NCI-H2107 (cell line): ENCODE measurements at regions not wholly inside any gene's neighbourhood (a gene's known extent, or its start where the extent isn't known, plus 50 kb on each side); places are given as distances from the start of the nearest gene placed in this dataset.

ENCODE experiments used
- DNase-seq: peaks from one replicate; lab custom pipeline; 2025; lab: John Stamatoyannopoulos, UW

- DNase-seq, result no peak
Measured at GRCh38 chr10:79007421-79008319, 61.1 kb upstream of the ZMIZ1 start.

GRCh38 chr10:79009145-79009544 is 59.6 kb upstream of the ZMIZ1 start:
- no peak for DNase-seq

DNA sequence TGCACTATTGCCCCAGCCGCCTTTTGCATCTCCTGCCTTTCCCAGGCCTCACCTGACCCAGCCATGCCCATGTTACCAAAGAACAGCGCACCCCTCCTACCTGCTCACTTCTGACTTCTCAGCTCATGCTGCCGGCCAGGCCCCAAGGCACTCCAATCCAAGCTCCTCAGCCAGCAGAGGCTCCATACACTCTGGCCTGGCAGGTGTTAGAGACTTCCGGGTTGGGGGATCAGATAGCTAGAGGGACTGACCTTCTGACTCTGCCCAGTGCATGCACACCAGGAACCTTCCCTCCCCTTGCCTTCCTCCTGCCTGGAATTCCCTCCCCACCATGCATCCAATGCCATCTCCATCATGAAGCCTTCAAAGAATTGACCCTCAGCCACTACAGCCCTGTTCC is 56.2 kb upstream of the ZMIZ1 start:
- DNase-seq, result no peak

DNA sequence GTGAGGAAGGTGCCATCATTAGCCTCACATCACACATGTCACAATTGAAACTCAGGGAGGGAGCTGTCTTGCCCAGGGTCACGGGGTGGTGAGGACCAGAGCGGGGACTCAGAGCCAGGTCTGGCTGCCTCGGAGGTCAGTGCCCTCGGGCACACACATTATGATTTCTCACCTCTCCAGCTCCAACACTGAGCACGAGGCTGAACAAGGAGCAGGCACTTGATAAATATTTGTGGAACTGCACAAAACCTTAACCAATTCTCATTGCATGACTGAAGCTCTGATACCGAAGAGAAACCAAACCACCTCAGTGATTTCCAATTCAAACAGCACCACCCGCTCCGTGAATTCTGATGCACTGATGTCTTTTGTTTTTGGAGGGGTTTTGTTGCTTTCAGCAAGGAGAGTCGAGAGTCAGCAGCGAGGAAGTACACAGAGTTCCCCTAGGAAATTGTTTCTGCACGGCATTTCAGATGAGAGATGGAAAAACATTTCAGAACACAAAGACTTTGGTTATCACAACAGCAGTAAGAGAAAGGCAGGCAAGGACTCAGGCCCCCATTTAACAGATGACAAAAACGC is 55.3 kb upstream of the ZMIZ1 start:
- DNase-seq, result no peak

DNA sequence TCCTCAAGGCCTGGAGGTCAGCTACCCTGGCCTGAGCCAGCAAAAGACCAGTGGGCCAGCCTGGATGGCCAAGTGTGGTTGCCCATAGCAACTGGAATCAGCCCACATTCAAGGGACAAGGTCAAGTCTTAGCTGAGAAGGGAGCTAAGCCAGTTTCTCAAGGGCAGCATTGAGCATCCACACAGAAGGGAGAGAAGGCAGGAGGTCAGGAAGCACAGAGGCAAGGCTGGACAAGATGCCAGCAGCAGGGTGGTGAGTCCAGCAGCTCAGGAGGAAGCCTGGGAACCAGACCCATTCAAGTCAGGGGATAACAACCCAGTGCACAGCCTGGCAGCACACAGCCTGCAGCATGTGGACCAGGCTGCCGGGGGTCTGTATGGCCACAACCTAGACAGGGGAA is 54.0 kb upstream of the ZMIZ1 start:
- no peak for DNase-seq

- DNase-seq, result no peak
Measured at GRCh38 chr10:79017882-79018520, 50.8 kb upstream of the ZMIZ1 start.

GRCh38 chr10:79018521-79019011 is 50.2 kb upstream of the ZMIZ1 start:
- DNase-seq, result no peak
